ENCODE measurements at regions not wholly inside any gene's neighbourhood (a gene's known extent, or its start where the extent isn't known, plus 50 kb on each side); places are given as distances from the start of the nearest gene placed in this dataset.

GRCh38 chr7:17689361-17689902 lies 250.9 kb downstream of the SNX13 start:
- DNase-seq = no peak
- Histone ChIP-seq H3K27ac (no peak overlapping the region), H3K27me3 (no peaks in the 10 kb centered on the region), H3K9me3 (no peaks in the 10 kb centered on the region), H3K4me1 (no peaks in the 10 kb centered on the region), H3K36me3 (no peaks in the 10 kb centered on the region), H3K4me3 (no peak overlapping the region)
- ATAC-seq = no peak
- TF ChIP-seq, protein P1, sequence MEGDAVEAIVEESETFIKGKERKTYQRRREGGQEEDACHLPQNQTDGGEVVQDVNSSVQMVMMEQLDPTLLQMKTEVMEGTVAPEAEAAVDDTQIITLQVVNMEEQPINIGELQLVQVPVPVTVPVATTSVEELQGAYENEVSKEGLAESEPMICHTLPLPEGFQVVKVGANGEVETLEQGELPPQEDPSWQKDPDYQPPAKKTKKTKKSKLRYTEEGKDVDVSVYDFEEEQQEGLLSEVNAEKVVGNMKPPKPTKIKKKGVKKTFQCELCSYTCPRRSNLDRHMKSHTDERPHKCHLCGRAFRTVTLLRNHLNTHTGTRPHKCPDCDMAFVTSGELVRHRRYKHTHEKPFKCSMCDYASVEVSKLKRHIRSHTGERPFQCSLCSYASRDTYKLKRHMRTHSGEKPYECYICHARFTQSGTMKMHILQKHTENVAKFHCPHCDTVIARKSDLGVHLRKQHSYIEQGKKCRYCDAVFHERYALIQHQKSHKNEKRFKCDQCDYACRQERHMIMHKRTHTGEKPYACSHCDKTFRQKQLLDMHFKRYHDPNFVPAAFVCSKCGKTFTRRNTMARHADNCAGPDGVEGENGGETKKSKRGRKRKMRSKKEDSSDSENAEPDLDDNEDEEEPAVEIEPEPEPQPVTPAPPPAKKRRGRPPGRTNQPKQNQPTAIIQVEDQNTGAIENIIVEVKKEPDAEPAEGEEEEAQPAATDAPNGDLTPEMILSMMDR (IDR thresholded peaks at IDR 0.05) = no peak
- intact Hi-C loops (cut with DNase I) = no loop called here

DNA sequence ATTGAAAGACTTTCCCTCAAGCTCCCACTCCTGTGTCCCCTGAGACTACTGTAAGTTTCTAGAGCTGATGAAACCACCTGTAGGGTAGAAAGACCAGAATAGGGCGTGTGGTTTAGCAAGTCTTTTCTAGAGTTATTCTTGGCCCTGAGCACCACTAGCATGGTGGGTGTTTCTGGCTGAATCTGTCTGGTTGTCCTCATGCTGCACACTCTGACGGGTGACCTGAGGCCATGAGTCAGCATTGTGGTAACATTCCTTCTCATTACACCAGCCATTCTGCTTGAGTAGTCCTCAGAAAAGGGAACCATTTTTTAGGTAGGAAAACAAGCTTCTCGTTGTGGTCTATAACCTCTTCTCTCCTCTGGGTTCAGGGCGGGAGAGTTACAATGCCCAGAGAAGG lies 250.3 kb downstream of the SNX13 start:
- TF ChIP-seq, protein P1 (IDR thresholded peaks at IDR 0.05) = no peak
- intact Hi-C loops (cut with DNase I) = no loop called here
- peak; percentile 64 for ATAC-seq

DNA sequence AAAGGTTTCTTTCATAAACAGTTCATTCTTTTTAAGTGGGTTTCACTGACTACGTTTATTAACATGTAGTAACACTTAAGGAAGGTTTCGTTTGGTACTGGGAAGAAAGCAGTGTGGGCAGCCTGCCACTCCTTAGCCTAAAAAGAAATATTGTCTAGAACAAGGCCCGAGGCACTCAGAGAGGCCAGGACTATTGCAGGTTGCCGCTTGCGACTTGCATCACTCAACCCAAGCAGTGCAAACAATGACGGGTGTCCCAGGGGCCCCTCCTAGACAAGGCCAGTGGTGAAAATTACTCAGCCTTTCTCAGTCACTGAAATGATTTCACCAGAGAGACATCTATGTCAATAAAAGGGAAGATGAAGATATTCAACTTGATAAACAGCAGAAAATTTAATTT lies 243.9 kb downstream of the SNX13 start:
- TF ChIP-seq, protein P1 (IDR thresholded peaks at IDR 0.05) = no peak
- Histone ChIP-seq H3K27me3 (no peaks in the 10 kb centered on the region), H3K9me3 (peaks cover 0 to 27% of the 10 kb centered on the region in 2 donors), H3K36me3 (no peaks in the 10 kb centered on the region), H3K4me1 (no peaks in the 10 kb centered on the region), H3K4me3 (no peak overlapping the region), H3K27ac (no peak overlapping the region)
- ATAC-seq (peak; percentile 85), DNase-seq (peak in 1 of 4 donors; percentile 7)
- intact Hi-C loops (cut with DNase I) = no loop called here

More for the DNA sequence above, 250.3 kb downstream of the SNX13 start:
- no peaks in the 10 kb centered on the region for H3K27me3 ChIP-seq
- H3K9me3 ChIP-seq = no peaks in the 10 kb centered on the region
- H3K4me3 ChIP-seq = no peak overlapping the region
- no peak overlapping the region for H3K27ac ChIP-seq
- no peaks in the 10 kb centered on the region for H3K36me3 ChIP-seq
- no peaks in the 10 kb centered on the region for H3K4me1 ChIP-seq
- no peak for DNase-seq

- TF ChIP-seq, protein P1 (IDR thresholded peaks at IDR 0.05) = no peak
- no peak overlapping the region for H3K4me3 ChIP-seq
- peaks cover 0 to 27% of the 10 kb centered on the region in 2 donors for H3K9me3 ChIP-seq
- no peaks in the 10 kb centered on the region for H3K4me1 ChIP-seq
- H3K36me3 ChIP-seq = no peaks in the 10 kb centered on the region
- no peak for DNase-seq
- intact Hi-C loops (cut with DNase I) = no loop called here
- no peak for ATAC-seq
- H3K27ac ChIP-seq = no peak overlapping the region
- H3K27me3 ChIP-seq = no peaks in the 10 kb centered on the region
Measured at GRCh38 chr7:17697128-17697881, 243.0 kb downstream of the SNX13 start.

DNA sequence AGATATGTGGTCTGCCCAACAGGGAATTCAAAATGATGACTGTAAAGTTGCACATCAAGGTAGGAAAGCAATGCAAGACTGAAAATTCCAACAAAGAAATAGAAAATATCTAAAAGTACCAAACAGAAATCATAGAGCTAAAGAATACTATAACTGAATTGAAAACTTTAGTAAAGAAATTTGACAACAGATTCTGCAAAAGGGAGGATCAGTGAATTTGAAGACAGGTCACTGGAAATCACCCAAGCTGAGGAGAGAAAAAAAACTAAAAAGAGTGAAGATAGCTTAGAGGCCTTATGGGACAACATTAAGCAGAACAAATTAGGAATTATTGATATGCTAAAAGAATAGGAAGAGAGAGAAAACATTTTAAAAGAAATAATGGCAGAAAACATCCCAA lies 240.6 kb downstream of the SNX13 start:
- TF ChIP-seq, protein P1 (IDR thresholded peaks at IDR 0.05) = no peak
- no peaks in the 10 kb centered on the region for H3K36me3 ChIP-seq
- no peak overlapping the region for H3K27ac ChIP-seq
- H3K27me3 ChIP-seq = no peaks in the 10 kb centered on the region
- no peak for ATAC-seq
- intact Hi-C loops (cut with DNase I) = no loop called here
- H3K4me3 ChIP-seq = no peak overlapping the region
- no peak for DNase-seq
- peaks cover 0 to 27% of the 10 kb centered on the region in 2 donors for H3K9me3 ChIP-seq
- H3K4me1 ChIP-seq = no peaks in the 10 kb centered on the region

All from left lung (tissue), 4 donors.